ENCODE measurements at regions not wholly inside any gene's neighbourhood (a gene's known extent, or its start where the extent isn't known, plus 50 kb on each side); places are given as distances from the start of the nearest gene placed in this dataset.

DNA sequence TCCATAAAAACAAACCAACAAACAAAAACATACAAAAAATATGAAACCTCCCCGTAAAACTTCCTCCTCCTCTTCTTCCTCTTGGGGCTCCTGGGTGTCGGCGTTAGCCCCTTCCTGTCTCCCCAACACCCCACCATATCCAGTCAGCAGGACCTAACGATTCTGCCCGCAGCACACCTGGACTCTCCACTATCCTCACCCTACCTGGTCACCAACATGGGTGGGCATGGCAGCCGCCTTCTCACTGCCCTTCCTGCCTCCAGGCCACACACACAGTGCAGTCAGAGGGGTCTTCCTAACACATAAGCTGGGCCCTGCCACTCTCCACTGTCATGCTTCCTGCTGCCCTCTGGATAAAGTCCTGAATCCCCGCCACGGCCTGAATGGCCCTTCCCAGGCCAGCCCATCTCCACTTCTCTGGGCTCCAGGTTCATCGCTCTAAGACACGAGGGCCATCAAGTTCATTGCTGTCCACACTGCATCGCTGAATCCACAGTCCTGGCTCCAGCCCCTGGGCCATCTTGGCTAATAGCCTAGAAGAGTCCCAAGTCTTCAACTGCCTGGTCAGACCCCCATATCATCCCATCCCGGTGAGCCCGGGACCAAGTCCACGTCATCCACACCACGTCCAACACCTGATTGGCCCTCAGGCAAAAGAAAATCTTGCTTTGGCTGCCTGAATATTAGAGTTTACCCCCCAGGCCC, 76.2 kb downstream of the IGLL1 start:
- POLR2A ChIA-PET, result no interaction called here
- no peaks in the 10 kb centered on the region for H3K27me3 ChIP-seq (ENCODE audit: control insufficient read depth, insufficient read depth, low read length)
- ATAC-seq (no peak), DNase-seq (ENCODE audit: low read depth, low spot score) (no peak)
- H3K4me1 ChIP-seq (ENCODE audit: control insufficient read depth, insufficient read depth, low read length), result no peaks in the 10 kb centered on the region
- intact Hi-C loops (cut with micrococcal nuclease; ENCODE audit: unreplicated experiment), result no loop called here
- in situ Hi-C loops (cut with HindIII; ENCODE audit: low pct_unique_long_range_greater_than_20kb, low sequenced_read_pairs), result no loop called here
- TF ChIP-seq TCF7L2 (IDR thresholded peaks at IDR 0.05; ENCODE audit: low read depth, low read length) (no peak), REST (IDR thresholded peaks at IDR 0.05; ENCODE audit: insufficient read depth in 1 of 2, low read depth in 2 of 2, low read length in 1 of 2) (no peak), POLR2AphosphoS5 (IDR thresholded peaks at IDR 0.05; ENCODE audit: low read depth, low read length) (no peak), SIN3A (IDR thresholded peaks at IDR 0.05; ENCODE audit: borderline replicate concordance, insufficient read depth, low read depth, low read length) (no peak)
- TF ChIP-seq, protein P1, sequence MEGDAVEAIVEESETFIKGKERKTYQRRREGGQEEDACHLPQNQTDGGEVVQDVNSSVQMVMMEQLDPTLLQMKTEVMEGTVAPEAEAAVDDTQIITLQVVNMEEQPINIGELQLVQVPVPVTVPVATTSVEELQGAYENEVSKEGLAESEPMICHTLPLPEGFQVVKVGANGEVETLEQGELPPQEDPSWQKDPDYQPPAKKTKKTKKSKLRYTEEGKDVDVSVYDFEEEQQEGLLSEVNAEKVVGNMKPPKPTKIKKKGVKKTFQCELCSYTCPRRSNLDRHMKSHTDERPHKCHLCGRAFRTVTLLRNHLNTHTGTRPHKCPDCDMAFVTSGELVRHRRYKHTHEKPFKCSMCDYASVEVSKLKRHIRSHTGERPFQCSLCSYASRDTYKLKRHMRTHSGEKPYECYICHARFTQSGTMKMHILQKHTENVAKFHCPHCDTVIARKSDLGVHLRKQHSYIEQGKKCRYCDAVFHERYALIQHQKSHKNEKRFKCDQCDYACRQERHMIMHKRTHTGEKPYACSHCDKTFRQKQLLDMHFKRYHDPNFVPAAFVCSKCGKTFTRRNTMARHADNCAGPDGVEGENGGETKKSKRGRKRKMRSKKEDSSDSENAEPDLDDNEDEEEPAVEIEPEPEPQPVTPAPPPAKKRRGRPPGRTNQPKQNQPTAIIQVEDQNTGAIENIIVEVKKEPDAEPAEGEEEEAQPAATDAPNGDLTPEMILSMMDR (IDR thresholded peaks at IDR 0.05), result no peak
- no peak overlapping the region for H3K27ac ChIP-seq (ENCODE audit: low read length)
- CTCF ChIA-PET, result no interaction called here
- H3K9me3 ChIP-seq (ENCODE audit: control insufficient read depth, insufficient read depth, low read depth, low read length), result no peaks in the 10 kb centered on the region
- no peaks in the 10 kb centered on the region for H3K36me3 ChIP-seq (ENCODE audit: control insufficient read depth, insufficient read depth, low read length)
- no TSS peak for BruUV-seq (replicated peaks)
- H3K4me3 ChIP-seq (ENCODE audit: low read depth in 2 of 2, low read length in 2 of 2), result no peak overlapping the region

DNA sequence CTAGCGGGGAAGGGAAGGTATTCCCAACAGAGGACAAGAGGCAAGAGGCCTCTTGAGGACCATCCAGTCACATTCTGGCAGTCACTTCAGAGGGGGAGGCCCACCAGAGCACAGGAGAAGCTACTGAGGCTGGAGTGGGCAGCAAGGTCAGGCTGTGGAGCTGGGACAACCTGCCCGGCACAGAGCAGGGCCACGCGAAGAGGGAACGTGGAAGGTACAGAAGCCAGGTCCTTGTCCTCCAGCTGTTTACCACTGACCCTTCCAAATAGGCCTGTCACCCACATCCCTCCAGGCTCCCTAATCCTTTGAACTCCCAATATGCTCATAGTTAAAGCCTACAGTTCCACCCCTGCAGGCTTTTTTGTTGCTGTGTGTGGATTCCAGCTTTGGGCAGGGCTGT, 76.9 kb downstream of the IGLL1 start:
- DNase-seq (ENCODE audit: low read depth, low spot score) (no peak), ATAC-seq (no peak)
- no peaks in the 10 kb centered on the region for H3K36me3 ChIP-seq (ENCODE audit: control insufficient read depth, insufficient read depth, low read length)
- no peak for TF ChIP-seq POLR2AphosphoS5 (IDR thresholded peaks at IDR 0.05; ENCODE audit: low read depth, low read length)
- no peak for TF ChIP-seq SIN3A (IDR thresholded peaks at IDR 0.05; ENCODE audit: borderline replicate concordance, insufficient read depth, low read depth, low read length)
- no peak for TF ChIP-seq REST (IDR thresholded peaks at IDR 0.05; ENCODE audit: insufficient read depth in 1 of 2, low read depth in 2 of 2, low read length in 1 of 2)
- TF ChIP-seq TCF7L2 (IDR thresholded peaks at IDR 0.05; ENCODE audit: low read depth, low read length), result no peak
- TF ChIP-seq, protein P1 (IDR thresholded peaks at IDR 0.05), result no peak
- no peaks in the 10 kb centered on the region for H3K9me3 ChIP-seq (ENCODE audit: control insufficient read depth, insufficient read depth, low read depth, low read length)
- in situ Hi-C loops (cut with HindIII; ENCODE audit: low pct_unique_long_range_greater_than_20kb, low sequenced_read_pairs) (no loop called here), intact Hi-C loops (cut with micrococcal nuclease; ENCODE audit: unreplicated experiment) (no loop called here)
- H3K27me3 ChIP-seq (ENCODE audit: control insufficient read depth, insufficient read depth, low read length), result no peaks in the 10 kb centered on the region
- no TSS peak for BruUV-seq (replicated peaks)
- POLR2A ChIA-PET, result no interaction called here
- CTCF ChIA-PET, result no interaction called here
- H3K27ac ChIP-seq (ENCODE audit: low read length), result no peak overlapping the region
- no peak overlapping the region for H3K4me3 ChIP-seq (ENCODE audit: low read depth in 2 of 2, low read length in 2 of 2)
- H3K4me1 ChIP-seq (ENCODE audit: control insufficient read depth, insufficient read depth, low read length), result no peaks in the 10 kb centered on the region
